MM.1S (cell line): ENCODE measurements at regions not wholly inside any gene's neighbourhood (a gene's known extent, or its start where the extent isn't known, plus 50 kb on each side); places are given as distances from the start of the nearest gene placed in this dataset.

Source experiments
- DNase-seq: peaks from one replicate; pipeline ENCODE4 v3.0.0-alpha.2; 2015
- H2AFZ ChIP-seq: fragments of 300-600 bp; sonication (generic); 2 replicates; pipeline ENCODE4 v1.6.0; 2016; ENCODE audit warnings: antibody characterized with exemption, low read length
- H3F3A ChIP-seq: fragments of 300-600 bp; sonication (generic); 2 replicates; pipeline ENCODE4 v1.6.1; 2016; ENCODE audit warnings: mild to moderate bottlenecking, antibody characterized with exemption, low read length, moderate library complexity, mixed read lengths; ENCODE audit not compliant: insufficient read depth
- H3K27ac ChIP-seq: fragments of 300-600 bp; sonication (generic); 2 replicates; pipeline ENCODE4 v1.5.1; 2016; ENCODE audit warnings: mild to moderate bottlenecking, low read length
- H3K27me3 ChIP-seq: fragments of 300-600 bp; sonication (generic); replicated peaks from 2 replicates; pipeline ENCODE4 v1.6.0; 2016; ENCODE audit warnings: low read length; ENCODE audit not compliant: insufficient read depth
- H3K36me3 ChIP-seq: fragments of 300-600 bp; sonication (generic); replicated peaks from 2 replicates; pipeline ENCODE4 v1.6.1; 2016; ENCODE audit warnings: mild to moderate bottlenecking, low read length, mixed read lengths; ENCODE audit not compliant: insufficient read depth
- H3K4me1 ChIP-seq: fragments of 300-600 bp; sonication (generic); 2 replicates; pipeline ENCODE4 v1.6.1; 2016; ENCODE audit warnings: low read length, mixed read lengths
- H3K4me2 ChIP-seq: fragments of 300-600 bp; sonication (generic); 2 replicates; pipeline ENCODE4 v1.6.0; 2016; ENCODE audit warnings: low read depth, low read length
- H3K4me3 ChIP-seq: fragments of 300-600 bp; sonication (generic); 2 replicates; pipeline ENCODE4 v1.5.1; 2016; ENCODE audit warnings: low read length, mixed read lengths
- H3K79me2 ChIP-seq: fragments of 300-600 bp; sonication (generic); 2 replicates; pipeline ENCODE4 v1.6.1; 2016; ENCODE audit warnings: mixed run types, low read length, mixed read lengths
- H3K9ac ChIP-seq: fragments of 300-600 bp; sonication (generic); 2 replicates; pipeline ENCODE4 v1.6.1; 2016; ENCODE audit warnings: low read length, mixed read lengths
- H3K9me2 ChIP-seq: fragments of 300-600 bp; sonication (generic); replicated peaks from 2 replicates; pipeline ENCODE4 v1.6.1; 2016; ENCODE audit warnings: mild to moderate bottlenecking, low read length, mixed read lengths; ENCODE audit not compliant: insufficient read depth
- H3K9me3 ChIP-seq: fragments of 300-600 bp; sonication (generic); replicated peaks from 2 replicates; pipeline ENCODE4 v1.6.1; 2016; ENCODE audit warnings: mild to moderate bottlenecking, low read length, mixed read lengths; ENCODE audit not compliant: insufficient read depth
- H4K20me1 ChIP-seq: fragments of 300-600 bp; sonication (generic); 2 replicates; pipeline ENCODE4 v1.6.1; 2016; ENCODE audit warnings: mild to moderate bottlenecking, low read length, moderate library complexity, mixed read lengths; ENCODE audit not compliant: insufficient read depth
- CTCF ChIP-seq: fragments of 300-600 bp; sonication (generic); IDR thresholded peaks from 2 replicates; pipeline ENCODE4 v1.5.1; 2016; ENCODE audit warnings: antibody characterized with exemption, low read length, mixed read lengths
- EZH2 ChIP-seq: fragments of 300-600 bp; sonication (generic); optimal IDR thresholded peaks from 2 replicates; pipeline ENCODE3; 2017; ENCODE audit warnings: low read depth, mild to moderate bottlenecking, antibody characterized with exemption, low read length, mixed read lengths
- EZH2phosphoT487 ChIP-seq: fragments of 300-600 bp; sonication (generic); IDR thresholded peaks from 2 replicates; pipeline ENCODE4 v1.6.1; 2018; ENCODE audit warnings: antibody characterized with exemption, low read length

GRCh38 chr4:82215039-82215438, 158.8 kb downstream of the HNRNPD start:
- Histone ChIP-seq H3K9me3 (no peaks in the 10 kb centered on the region), H3K4me2 (no peak overlapping the region)
- TF ChIP-seq CTCF (no peak), EZH2phosphoT487 (no peak)

GRCh38 chr4:82213485-82214417, 160.0 kb downstream of the HNRNPD start:
- DNase-seq = peak; percentile 35
- no peaks in the 10 kb centered on the region for H4K20me1 ChIP-seq
- no peaks in the 10 kb centered on the region for H3K27me3 ChIP-seq
- no peak overlapping the region for H2AFZ ChIP-seq
- H3K4me2 ChIP-seq = no peak overlapping the region
- no peak overlapping the region for H3K27ac ChIP-seq
- H3F3A ChIP-seq = no peaks in the 10 kb centered on the region
- no peaks in the 10 kb centered on the region for H3K9me2 ChIP-seq
- H3K9me3 ChIP-seq = no peaks in the 10 kb centered on the region
- H3K4me3 ChIP-seq = no peak overlapping the region
- no peaks in the 10 kb centered on the region for H3K36me3 ChIP-seq
- no peak for TF ChIP-seq EZH2
- no peak for TF ChIP-seq EZH2phosphoT487
- TF ChIP-seq CTCF = no peak
- H3K4me1 ChIP-seq = no peaks in the 10 kb centered on the region
- H3K79me2 ChIP-seq = no peaks in the 10 kb centered on the region
- H3K9ac ChIP-seq = no peak overlapping the region

More at GRCh38 chr4:82215039-82215438, 158.8 kb downstream of the HNRNPD start:
- Histone ChIP-seq H3K27me3 (no peaks in the 10 kb centered on the region), H3K36me3 (no peaks in the 10 kb centered on the region), H3K4me1 (no peaks in the 10 kb centered on the region), H3K9ac (no peak overlapping the region), H3K4me3 (no peak overlapping the region), H3K9me2 (no peaks in the 10 kb centered on the region), H3K79me2 (no peaks in the 10 kb centered on the region), H3K27ac (no peak overlapping the region), H3F3A (no peaks in the 10 kb centered on the region), H2AFZ (no peak overlapping the region), H4K20me1 (no peaks in the 10 kb centered on the region)
- no peak for DNase-seq

- H3K27ac ChIP-seq = no peak overlapping the region
- no peaks in the 10 kb centered on the region for H3K4me1 ChIP-seq
- H3F3A ChIP-seq = no peaks in the 10 kb centered on the region
- H2AFZ ChIP-seq = no peak overlapping the region
- no peak overlapping the region for H3K4me2 ChIP-seq
- peak; percentile 49 for DNase-seq
- no peak overlapping the region for H3K4me3 ChIP-seq
- no peaks in the 10 kb centered on the region for H3K79me2 ChIP-seq
- no peaks in the 10 kb centered on the region for H4K20me1 ChIP-seq
- H3K9me3 ChIP-seq = no peaks in the 10 kb centered on the region
- H3K9ac ChIP-seq = no peak overlapping the region
- no peaks in the 10 kb centered on the region for H3K27me3 ChIP-seq
- no peak for TF ChIP-seq EZH2phosphoT487
- TF ChIP-seq CTCF = peak; percentile 85
- H3K9me2 ChIP-seq = no peaks in the 10 kb centered on the region
- no peaks in the 10 kb centered on the region for H3K36me3 ChIP-seq
Measured at GRCh38 chr4:82201805-82202641, 171.8 kb downstream of the HNRNPD start.
